ENCODE measurements at regions not wholly inside any gene's neighbourhood (a gene's known extent, or its start where the extent isn't known, plus 50 kb on each side); places are given as distances from the start of the nearest gene placed in this dataset.

- TF ChIP-seq CTCF (IDR thresholded peaks at IDR 0.05) (no peak), POLR2A (IDR thresholded peaks at IDR 0.05) (no peak)
Measured at GRCh38 chr2:45273412-45274249, 264.4 kb upstream of the SIX2 start.

All from testis (tissue), 2 donors.